Fibroblast of pulmonary artery (primary cell): ENCODE measurements at regions not wholly inside any gene's neighbourhood (a gene's known extent, or its start where the extent isn't known, plus 50 kb on each side); places are given as distances from the start of the nearest gene placed in this dataset.

Experiments used
- DNase-seq: peaks from one replicate; pipeline ENCODE4 v3.0.0-alpha.2; 2010; ENCODE audit warnings: low read depth
- H3K4me3 ChIP-seq: replicated peaks from 2 replicates; pipeline ENCODE4 v1.5.1; 2011; ENCODE audit warnings: low read depth, mild to moderate bottlenecking, control low read depth, low read length, moderate library complexity
- CTCF ChIP-seq: IDR thresholded peaks from 2 replicates; pipeline ENCODE4 v1.5.1; 2011; ENCODE audit warnings: mild to moderate bottlenecking, control low read depth, low read length, inconsistent platforms; ENCODE audit errors: missing control alignments

GRCh38 chr1:117261424-117261785 is 50.7 kb upstream of the VTCN1 start:
- TF ChIP-seq CTCF: no peak
- H3K4me3 ChIP-seq: no peak overlapping the region
- no peak for DNase-seq

- DNase-seq: no peak
- H3K4me3 ChIP-seq: no peak overlapping the region
Measured at GRCh38 chr1:117260761-117261423, 50.2 kb upstream of the VTCN1 start.

More at GRCh38 chr1:117260761-117261423, 50.2 kb upstream of the VTCN1 start:
- no peak for TF ChIP-seq CTCF
